HG02970 (cell line): ENCODE measurements at regions not wholly inside any gene's neighbourhood (a gene's known extent, or its start where the extent isn't known, plus 50 kb on each side); places are given as distances from the start of the nearest gene placed in this dataset.

Source experiments
- ATAC-seq: cut with Tn5 transposase; IDR thresholded peaks from one replicate; pipeline ENCODE4 v1.9.1; 2021; ENCODE audit warnings: mild to moderate bottlenecking, moderate library complexity, moderate number of reproducible peaks; ENCODE audit not compliant: unreplicated experiment, low FRiP score

DNA sequence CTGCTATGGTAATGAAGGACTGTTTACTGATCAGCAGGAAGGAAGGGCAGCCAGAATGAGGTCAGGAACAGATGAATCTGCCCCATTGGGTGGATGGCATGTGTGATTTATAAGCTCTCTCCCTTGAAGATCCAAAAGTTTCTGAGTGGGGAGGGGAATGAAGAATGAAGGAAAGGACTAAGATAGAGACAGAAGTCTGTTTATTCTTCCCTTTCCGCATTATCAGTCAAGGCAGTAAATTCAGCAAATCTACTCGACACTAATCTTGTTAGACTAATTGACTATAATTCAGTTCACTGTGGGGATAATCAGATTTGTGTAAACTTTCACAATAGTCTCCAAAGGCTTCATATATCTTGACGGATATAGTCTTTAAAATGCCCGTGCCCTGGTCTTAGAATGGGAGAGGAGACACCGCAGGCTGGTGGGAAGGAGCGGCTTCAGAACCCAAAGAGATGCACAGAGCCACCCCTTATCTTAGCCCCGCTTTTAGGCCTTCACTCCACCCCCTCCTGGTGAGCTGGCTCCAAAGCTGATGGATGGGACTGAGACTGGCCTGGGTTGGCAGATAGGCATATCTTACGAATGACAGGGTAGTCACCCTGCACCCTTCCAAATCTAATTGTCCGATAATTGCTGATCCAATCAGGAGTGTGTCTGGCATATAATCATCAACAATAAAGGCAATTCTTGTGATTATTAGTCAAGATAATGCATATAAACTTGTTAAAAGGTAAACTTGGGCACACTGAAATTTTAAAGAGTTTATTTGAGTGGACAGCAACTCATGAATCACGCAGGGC, 76.0 kb upstream of the PPM1J start:
- no peak for ATAC-seq

GRCh38 chr1:112788561-112788960, 73.4 kb upstream of the PPM1J start:
- no peak for ATAC-seq

GRCh38 chr1:112788054-112788453, 72.9 kb upstream of the PPM1J start:
- ATAC-seq: no peak

DNA sequence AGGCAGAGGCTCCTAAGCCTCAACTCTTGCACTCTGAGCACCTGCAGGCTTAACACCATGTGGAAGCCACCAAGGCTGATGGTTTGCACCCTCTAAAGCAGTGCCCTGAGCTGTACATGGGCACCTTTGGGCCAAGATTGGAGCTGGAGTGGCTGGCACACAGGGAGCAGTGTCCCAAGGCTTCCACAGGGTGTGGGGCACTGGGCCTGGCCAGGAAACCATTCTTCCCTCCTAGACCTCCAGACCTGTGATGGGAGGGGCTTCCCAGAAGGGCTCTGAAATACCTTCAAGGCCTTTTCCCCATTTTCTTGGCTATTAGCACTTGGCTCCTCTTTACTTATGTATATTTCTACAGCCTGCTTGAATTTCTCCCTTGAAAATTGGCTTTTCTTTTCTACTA, 67.9 kb upstream of the PPM1J start:
- no peak for ATAC-seq

- ATAC-seq: no peak
Measured at GRCh38 chr1:112779665-112780526, 64.8 kb upstream of the PPM1J start.

DNA sequence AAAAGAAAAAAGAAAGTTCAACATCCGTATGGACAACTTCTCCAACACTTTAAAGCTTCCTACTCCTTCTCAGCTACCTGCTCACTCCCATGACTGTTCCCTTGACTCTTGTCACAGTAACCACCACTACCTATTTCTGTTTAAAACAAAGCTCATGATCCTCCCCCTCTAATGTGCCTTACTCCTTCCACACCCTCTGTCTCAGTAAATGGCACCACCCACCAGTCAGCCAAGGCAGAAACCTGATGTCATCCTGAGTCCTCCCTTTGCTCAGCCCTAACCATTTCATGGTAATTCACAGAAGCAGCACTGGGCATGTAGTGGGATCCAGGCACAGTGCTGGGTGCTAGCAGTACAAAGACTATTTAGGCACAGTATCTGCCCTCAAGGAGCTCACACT, 63.0 kb upstream of the PPM1J start:
- ATAC-seq: no peak

- no peak for ATAC-seq
Measured at GRCh38 chr1:112776688-112777087, 61.6 kb upstream of the PPM1J start.

GRCh38 chr1:112772781-112773180, 57.6 kb upstream of the PPM1J start:
- ATAC-seq: no peak

DNA sequence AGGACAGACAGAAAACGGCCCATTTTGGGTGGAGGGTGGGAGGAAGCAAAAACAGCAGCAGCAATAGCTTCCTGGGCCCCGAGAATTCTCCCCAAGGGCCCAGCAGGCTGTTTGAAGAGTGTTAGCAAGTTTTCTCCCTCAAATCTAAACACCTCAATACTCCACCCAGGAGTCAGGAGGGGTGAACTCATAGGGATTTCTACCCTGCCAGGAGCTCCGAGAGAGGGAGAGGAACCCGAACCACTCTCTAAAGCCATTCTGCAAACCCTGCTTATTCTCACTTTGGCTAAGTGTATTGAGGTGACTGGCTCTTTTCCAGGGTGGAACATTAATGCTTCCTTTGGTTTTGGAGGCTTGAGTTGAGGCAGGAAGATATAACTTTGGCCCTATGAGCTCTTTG, 55.6 kb upstream of the PPM1J start:
- no peak for ATAC-seq

- ATAC-seq: no peak
Measured at GRCh38 chr1:112769611-112770010, 54.5 kb upstream of the PPM1J start.

DNA sequence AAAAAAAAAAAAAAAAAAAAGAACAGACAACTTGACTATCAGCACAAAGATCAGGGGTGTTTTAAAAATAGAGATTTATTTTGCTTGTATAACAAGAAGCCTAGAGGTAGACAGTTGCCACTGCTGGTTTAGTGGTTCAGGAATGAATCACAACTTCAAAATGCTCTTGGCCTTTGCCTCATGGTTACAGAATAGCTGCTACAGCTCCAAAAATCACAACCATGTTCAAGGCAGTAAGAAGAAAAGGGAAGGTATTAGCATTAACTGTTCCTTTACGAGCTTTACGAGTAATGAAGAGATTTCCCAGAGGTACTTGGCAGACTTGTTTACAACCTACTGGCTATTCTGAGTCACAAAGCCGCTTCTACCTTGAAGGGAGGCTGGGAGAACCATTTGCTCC, 52.5 kb upstream of the PPM1J start:
- no peak for ATAC-seq
